Dendritic cell treated with granulocyte-macrophage colony-stimulating factor and Interleukin-4, amounts not matched to agents 40 ng/mL and 50 ng/mL, for 4 days (primary cell): ENCODE measurements at regions not wholly inside any gene's neighbourhood (a gene's known extent, or its start where the extent isn't known, plus 50 kb on each side); places are given as distances from the start of the nearest gene placed in this dataset.

Source experiments
- H3K27ac Mint-ChIP-seq: one replicate; pipeline ENCODE4 v1.8.0; 2022; ENCODE audit warnings: mild to moderate bottlenecking, mixed read lengths
- H3K27me3 Mint-ChIP-seq: one replicate; pipeline ENCODE4 v1.8.0; 2022; ENCODE audit warnings: mild to moderate bottlenecking, mixed read lengths
- H3K36me3 Mint-ChIP-seq: one replicate; pipeline ENCODE4 v1.8.0; 2022; ENCODE audit warnings: low read depth, mixed read lengths
- H3K4me1 Mint-ChIP-seq: one replicate; pipeline ENCODE4 v1.8.0; 2022; ENCODE audit warnings: low read depth, mixed read lengths
- H3K4me3 Mint-ChIP-seq: one replicate; pipeline ENCODE4 v1.8.0; 2022; ENCODE audit warnings: mild to moderate bottlenecking, moderate library complexity, mixed read lengths
- H3K9me3 Mint-ChIP-seq: one replicate; pipeline ENCODE4 v1.8.0; 2022; ENCODE audit warnings: mixed read lengths
- intact Hi-C: fragments of 100-400 bp; cut with micrococcal nuclease; formaldehyde crosslinking; loops from one replicate; pipeline ENCODE4 v1.15.0; 2022

DNA sequence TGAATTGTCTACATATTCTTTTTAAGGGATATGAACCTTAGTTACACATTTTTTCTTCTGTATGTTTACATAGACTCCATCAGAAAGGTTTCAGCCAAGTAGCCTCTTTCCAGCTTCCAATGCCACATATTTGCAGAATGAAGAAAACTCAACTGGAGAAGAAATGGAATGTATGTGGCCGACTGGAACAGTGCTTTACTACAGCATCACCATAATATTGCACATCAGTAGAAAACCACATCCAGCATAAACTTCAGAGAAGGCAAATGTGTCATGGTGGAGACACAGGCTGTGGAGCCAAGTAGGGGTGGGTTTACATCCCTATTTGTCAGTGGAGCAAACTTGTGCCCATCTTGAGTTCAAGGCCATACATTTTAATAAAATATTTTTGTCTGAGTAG is 204.8 kb upstream of the LDB2 start:
- H3K27ac Mint-ChIP-seq: no peak overlapping the region
- peaks cover 7% of the 10 kb centered on the region for H3K9me3 Mint-ChIP-seq
- intact Hi-C loops: no loop called here
- H3K4me1 Mint-ChIP-seq: no peaks in the 10 kb centered on the region
- H3K27me3 Mint-ChIP-seq: no peaks in the 10 kb centered on the region
- no peak overlapping the region for H3K4me3 Mint-ChIP-seq
- no peaks in the 10 kb centered on the region for H3K36me3 Mint-ChIP-seq

DNA sequence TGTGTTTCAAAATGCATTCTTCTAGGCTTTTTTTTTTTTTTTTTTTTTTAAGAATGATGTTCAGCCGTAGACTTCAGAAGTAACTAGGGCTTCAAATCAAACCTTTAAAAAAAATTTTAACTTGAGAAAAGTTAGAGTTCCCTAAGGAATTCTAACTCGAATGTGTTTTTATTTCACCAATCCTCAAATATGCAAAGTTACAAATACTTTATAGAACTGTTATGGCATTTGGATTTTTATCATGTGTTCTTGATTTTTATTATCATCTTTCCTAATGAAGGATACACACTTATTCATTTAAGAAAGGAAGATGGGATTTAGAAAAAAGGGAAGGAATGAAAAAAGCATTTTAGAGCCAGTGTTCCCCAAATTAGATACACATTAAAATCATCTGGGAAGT is 200.6 kb upstream of the LDB2 start:
- intact Hi-C loops: no loop called here

DNA sequence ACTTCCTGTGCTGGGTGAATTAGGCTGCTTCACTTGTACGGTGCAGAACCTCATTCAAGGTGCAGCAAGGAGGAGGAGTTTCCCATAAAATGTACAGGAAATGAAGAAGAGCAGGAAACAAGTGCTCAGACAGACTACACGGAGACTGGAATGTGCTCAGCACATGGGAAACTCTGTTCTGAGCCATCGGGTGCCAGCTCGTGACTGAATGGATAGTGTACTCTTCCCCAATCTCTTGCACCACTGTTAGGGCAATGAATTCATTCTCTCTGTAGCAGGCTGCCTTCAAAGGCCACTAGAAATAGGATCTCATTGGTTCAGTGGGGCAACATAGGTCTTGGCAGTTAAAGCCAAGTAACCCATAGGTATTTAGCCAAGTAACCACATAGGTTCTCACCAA is 200.0 kb upstream of the LDB2 start:
- H3K4me3 Mint-ChIP-seq: no peak overlapping the region

More for the DNA sequence above, 200.6 kb upstream of the LDB2 start:
- no peaks in the 10 kb centered on the region for H3K36me3 Mint-ChIP-seq
- H3K4me1 Mint-ChIP-seq: no peaks in the 10 kb centered on the region
- no peak overlapping the region for H3K4me3 Mint-ChIP-seq
- H3K27me3 Mint-ChIP-seq: no peaks in the 10 kb centered on the region
- no peaks in the 10 kb centered on the region for H3K9me3 Mint-ChIP-seq
- no peak overlapping the region for H3K27ac Mint-ChIP-seq

DNA sequence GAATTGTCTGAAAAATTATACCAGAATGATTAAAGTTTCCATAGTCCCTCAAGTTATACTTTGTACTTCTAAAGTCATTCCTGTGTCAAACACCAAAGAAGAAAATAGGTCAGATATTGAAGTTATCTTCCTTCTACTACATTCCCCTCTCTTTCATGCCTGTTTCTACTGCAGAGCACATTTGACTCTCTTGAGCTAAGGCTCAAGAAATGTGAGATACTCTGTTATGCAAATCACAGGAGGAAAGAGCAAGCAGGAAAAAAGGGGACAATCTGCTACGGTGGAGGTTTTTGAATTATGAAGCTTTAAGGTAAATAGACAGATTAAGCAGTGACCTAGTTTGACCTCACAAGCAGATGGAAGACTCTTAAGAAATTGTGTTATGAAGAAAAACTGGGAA is 198.9 kb upstream of the LDB2 start:
- Mint-ChIP-seq H3K4me3 (no peak overlapping the region), H3K27me3 (no peaks in the 10 kb centered on the region), H3K36me3 (no peaks in the 10 kb centered on the region), H3K9me3 (no peaks in the 10 kb centered on the region), H3K27ac (no peak overlapping the region), H3K4me1 (no peaks in the 10 kb centered on the region)
- intact Hi-C loops: no loop called here

More for the DNA sequence above, 200.0 kb upstream of the LDB2 start:
- no peaks in the 10 kb centered on the region for H3K36me3 Mint-ChIP-seq
- no peaks in the 10 kb centered on the region for H3K4me1 Mint-ChIP-seq
- no peak overlapping the region for H3K27ac Mint-ChIP-seq
- no peaks in the 10 kb centered on the region for H3K9me3 Mint-ChIP-seq
- intact Hi-C loops: no loop called here
- H3K27me3 Mint-ChIP-seq: no peaks in the 10 kb centered on the region

DNA sequence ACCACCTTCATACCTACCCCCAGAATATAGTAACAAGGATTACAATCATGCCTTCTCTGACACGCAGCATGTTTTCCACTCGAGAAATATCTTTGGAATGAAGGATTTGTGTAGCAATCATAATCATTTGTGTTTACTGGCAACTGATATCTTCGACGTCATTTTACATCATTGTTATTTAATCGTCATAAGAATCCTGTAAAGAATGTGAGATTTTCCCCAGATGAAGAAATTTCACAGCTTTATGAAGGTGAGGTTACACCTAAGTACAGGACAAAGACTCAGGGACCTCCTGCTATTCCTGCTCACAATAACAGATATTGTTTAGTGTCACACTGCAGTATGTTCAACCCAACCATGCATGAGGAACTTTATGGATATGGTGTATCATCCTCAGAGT is 198.2 kb upstream of the LDB2 start:
- Mint-ChIP-seq H3K4me3 (no peak overlapping the region), H3K4me1 (no peaks in the 10 kb centered on the region), H3K27me3 (no peaks in the 10 kb centered on the region), H3K36me3 (no peaks in the 10 kb centered on the region), H3K27ac (no peak overlapping the region), H3K9me3 (no peaks in the 10 kb centered on the region)
- intact Hi-C loops: no loop called here

- Mint-ChIP-seq H3K4me1 (no peaks in the 10 kb centered on the region), H3K36me3 (no peaks in the 10 kb centered on the region), H3K27ac (no peak overlapping the region), H3K9me3 (no peaks in the 10 kb centered on the region), H3K4me3 (no peak overlapping the region), H3K27me3 (no peaks in the 10 kb centered on the region)
- intact Hi-C loops: no loop called here
Observed at GRCh38 chr4:17095771-17096170, 197.3 kb upstream of the LDB2 start.

GRCh38 chr4:17094876-17095210 is 196.4 kb upstream of the LDB2 start:
- Mint-ChIP-seq H3K27ac (no peak overlapping the region), H3K27me3 (no peaks in the 10 kb centered on the region), H3K4me1 (no peaks in the 10 kb centered on the region), H3K36me3 (no peaks in the 10 kb centered on the region), H3K9me3 (no peaks in the 10 kb centered on the region), H3K4me3 (no peak overlapping the region)
- intact Hi-C loops: no loop called here

- H3K9me3 Mint-ChIP-seq: peaks cover 1% of the 10 kb centered on the region
- intact Hi-C loops: no loop called here
- H3K36me3 Mint-ChIP-seq: no peaks in the 10 kb centered on the region
- H3K4me1 Mint-ChIP-seq: no peaks in the 10 kb centered on the region
- H3K4me3 Mint-ChIP-seq: no peak overlapping the region
- no peak overlapping the region for H3K27ac Mint-ChIP-seq
- no peaks in the 10 kb centered on the region for H3K27me3 Mint-ChIP-seq
Observed at GRCh38 chr4:17094159-17094875, 195.9 kb upstream of the LDB2 start.

DNA sequence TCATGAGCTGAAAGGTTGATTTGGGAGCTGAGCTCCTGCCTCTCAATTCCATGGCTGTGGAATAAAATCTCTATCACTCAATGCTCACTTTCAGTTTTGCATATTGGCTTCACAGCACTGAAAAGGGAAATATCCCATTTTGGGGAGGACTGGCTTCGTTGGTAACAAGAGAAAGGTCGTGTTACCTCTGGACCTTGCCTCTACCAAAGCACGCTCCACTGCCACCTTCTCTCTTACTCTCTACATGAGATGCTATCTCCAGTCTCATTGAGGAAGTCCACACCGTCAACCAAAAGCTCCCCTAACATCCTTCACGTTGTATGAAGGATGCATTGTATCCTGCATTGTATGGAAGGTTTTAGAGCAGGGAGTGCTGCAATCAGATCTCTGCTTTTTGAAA is 195.0 kb upstream of the LDB2 start:
- H3K4me3 Mint-ChIP-seq: no peak overlapping the region
- no peaks in the 10 kb centered on the region for H3K27me3 Mint-ChIP-seq
- intact Hi-C loops: no loop called here
- no peaks in the 10 kb centered on the region for H3K36me3 Mint-ChIP-seq
- no peaks in the 10 kb centered on the region for H3K4me1 Mint-ChIP-seq
- no peak overlapping the region for H3K27ac Mint-ChIP-seq
- H3K9me3 Mint-ChIP-seq: peaks cover 9% of the 10 kb centered on the region

DNA sequence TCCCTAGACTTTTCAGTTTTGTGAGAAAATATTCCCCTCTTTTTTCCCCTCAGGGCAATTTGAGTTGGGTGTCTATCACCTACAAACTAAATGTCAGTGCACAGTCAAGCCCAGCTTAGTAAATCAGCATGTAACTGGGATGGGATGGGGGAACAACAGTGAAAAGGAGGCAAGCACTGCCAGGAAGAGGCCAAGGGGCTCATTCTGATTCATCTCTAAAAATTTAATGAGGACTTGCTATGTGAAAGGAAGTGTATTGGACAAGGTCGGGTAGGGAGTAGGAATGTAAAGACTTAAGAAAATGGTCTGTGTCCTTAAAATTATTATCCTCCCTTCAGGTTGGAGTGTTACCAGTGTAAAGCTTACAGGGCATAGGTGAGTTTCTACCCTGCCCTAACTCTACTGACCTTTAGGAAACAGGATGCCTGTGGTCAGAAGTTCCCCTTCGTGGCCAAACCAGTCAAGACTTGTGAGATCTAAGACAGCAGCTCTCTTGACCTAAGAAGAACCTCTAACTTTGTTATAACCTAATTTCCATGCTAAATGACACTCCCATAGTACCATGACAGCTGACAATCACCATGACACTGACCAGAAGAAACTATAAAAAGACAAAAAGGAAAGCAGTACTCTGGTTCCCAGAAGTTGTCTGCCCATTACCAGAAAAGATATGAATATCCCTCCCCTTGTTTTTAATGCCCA is 194.4 kb upstream of the LDB2 start:
- H3K36me3 Mint-ChIP-seq: no peaks in the 10 kb centered on the region
- H3K27ac Mint-ChIP-seq: no peak overlapping the region
- H3K9me3 Mint-ChIP-seq: peaks cover 15% of the 10 kb centered on the region
- H3K4me1 Mint-ChIP-seq: no peaks in the 10 kb centered on the region
- H3K4me3 Mint-ChIP-seq: no peak overlapping the region
- H3K27me3 Mint-ChIP-seq: no peaks in the 10 kb centered on the region
- intact Hi-C loops: no loop called here

DNA sequence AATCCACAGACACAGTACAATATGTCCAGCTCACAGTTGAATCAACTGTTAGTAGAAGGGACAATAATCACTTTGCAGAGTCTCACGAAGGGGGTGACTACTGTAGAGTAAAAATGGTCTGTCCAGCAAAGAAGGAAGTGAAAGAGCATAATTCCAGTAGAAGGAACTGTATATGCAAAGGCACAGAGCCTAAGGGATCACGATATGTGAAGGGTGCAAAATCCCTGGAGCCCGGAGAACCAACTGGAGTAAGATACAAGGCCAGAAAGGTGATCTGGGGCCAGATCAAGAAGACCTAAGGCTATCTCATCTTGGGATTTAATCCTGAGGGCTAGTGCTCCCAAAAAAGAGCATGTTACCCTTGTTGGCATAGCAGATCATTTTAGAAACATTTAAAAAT is 192.7 kb upstream of the LDB2 start:
- peaks cover 32% of the 10 kb centered on the region for H3K9me3 Mint-ChIP-seq

GRCh38 chr4:17090063-17090462 is 191.6 kb upstream of the LDB2 start:
- Mint-ChIP-seq H3K27me3 (no peaks in the 10 kb centered on the region), H3K27ac (no peak overlapping the region), H3K36me3 (no peaks in the 10 kb centered on the region), H3K9me3 (peaks cover 41% of the 10 kb centered on the region), H3K4me1 (no peaks in the 10 kb centered on the region), H3K4me3 (no peak overlapping the region)
- intact Hi-C loops: no loop called here

More for the DNA sequence above, 192.7 kb upstream of the LDB2 start:
- H3K27ac Mint-ChIP-seq: no peak overlapping the region
- no peaks in the 10 kb centered on the region for H3K4me1 Mint-ChIP-seq
- H3K36me3 Mint-ChIP-seq: no peaks in the 10 kb centered on the region
- intact Hi-C loops: no loop called here
- H3K4me3 Mint-ChIP-seq: no peak overlapping the region
- H3K27me3 Mint-ChIP-seq: no peaks in the 10 kb centered on the region

GRCh38 chr4:17085416-17085815 is 187.0 kb upstream of the LDB2 start:
- intact Hi-C loops: no loop called here
- Mint-ChIP-seq H3K27me3 (no peaks in the 10 kb centered on the region), H3K4me1 (no peaks in the 10 kb centered on the region), H3K9me3 (peaks cover 41% of the 10 kb centered on the region), H3K27ac (no peak overlapping the region), H3K4me3 (no peak overlapping the region), H3K36me3 (no peaks in the 10 kb centered on the region)

DNA sequence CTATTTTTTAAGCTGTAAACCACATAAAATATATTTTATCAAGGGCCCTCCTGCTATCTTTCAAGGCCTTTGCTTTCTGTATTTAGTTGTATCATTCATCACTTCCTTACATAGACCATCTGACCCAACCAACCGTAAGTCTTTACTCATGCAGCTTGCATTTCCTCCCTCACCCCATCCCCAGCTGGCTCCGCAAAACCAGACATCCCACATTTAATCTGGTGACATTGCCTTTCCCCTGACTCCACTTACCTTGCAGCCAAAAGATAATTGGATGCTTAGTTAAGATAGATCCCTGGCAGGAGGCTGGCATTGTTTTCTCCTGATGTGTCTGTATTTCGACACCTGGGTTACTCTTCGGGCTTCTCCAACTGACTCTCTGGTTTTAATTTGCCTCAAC is 183.7 kb upstream of the LDB2 start:
- Mint-ChIP-seq H3K4me1 (no peaks in the 10 kb centered on the region), H3K36me3 (no peaks in the 10 kb centered on the region), H3K4me3 (no peak overlapping the region), H3K9me3 (peaks cover 19% of the 10 kb centered on the region), H3K27ac (no peak overlapping the region), H3K27me3 (no peaks in the 10 kb centered on the region)
- intact Hi-C loops: no loop called here

- H3K4me1 Mint-ChIP-seq: no peaks in the 10 kb centered on the region
- peaks cover 9% of the 10 kb centered on the region for H3K9me3 Mint-ChIP-seq
- no peaks in the 10 kb centered on the region for H3K36me3 Mint-ChIP-seq
- intact Hi-C loops: no loop called here
- no peaks in the 10 kb centered on the region for H3K27me3 Mint-ChIP-seq
- H3K27ac Mint-ChIP-seq: no peak overlapping the region
- no peak overlapping the region for H3K4me3 Mint-ChIP-seq
Observed at GRCh38 chr4:17081179-17081578, 182.7 kb upstream of the LDB2 start.
